Activated T-cell treated with anti-CD3 and anti-CD28 coated beads for 4 hours (primary cell): ENCODE measurements at regions not wholly inside any gene's neighbourhood (a gene's known extent, or its start where the extent isn't known, plus 50 kb on each side); places are given as distances from the start of the nearest gene placed in this dataset.
"Not testable (repeated sequence)": the region's sequence is repeated elsewhere in the genome, so short reads cannot be mapped to it uniquely, and the experiment has no call there.

ENCODE experiments used
- DNase-seq: peaks from one replicate; pipeline ENCODE4 v3.0.0-alpha.2; 2020

DNA sequence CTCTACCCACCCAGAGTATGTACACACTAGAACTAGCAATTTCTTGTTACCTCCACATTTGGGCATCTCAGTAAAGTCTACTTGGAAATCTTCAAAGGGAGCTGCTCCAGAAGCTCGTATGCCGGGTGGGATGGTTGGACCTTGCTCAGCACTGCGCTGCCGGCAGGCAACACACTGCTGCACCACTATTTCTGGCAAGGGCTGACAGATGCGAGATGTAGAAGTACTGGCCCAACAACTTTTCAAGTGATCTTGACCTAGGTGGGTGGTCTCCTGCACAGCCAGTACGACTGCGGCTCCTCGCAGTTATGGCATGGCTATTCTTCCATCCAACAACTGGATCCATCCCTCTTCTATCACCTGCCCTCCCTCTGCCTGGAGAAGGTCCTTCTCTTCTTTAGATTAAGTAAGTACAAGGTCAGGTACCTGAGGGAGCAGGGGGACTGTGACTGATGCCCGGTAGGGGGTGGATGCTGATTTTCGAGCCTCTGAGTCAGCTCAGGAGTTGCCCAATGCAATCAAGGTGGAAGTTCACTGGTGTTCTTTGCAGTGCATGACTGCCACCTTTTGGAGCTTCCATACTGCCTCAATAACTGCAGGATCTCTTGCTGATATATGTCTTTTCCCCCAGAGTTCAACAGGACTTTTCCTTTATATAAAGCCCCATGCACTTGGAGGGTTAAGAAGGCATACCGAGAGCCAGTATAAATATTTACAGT, 100.4 kb upstream of the SLC1A4 start:
- no peak for DNase-seq

DNA sequence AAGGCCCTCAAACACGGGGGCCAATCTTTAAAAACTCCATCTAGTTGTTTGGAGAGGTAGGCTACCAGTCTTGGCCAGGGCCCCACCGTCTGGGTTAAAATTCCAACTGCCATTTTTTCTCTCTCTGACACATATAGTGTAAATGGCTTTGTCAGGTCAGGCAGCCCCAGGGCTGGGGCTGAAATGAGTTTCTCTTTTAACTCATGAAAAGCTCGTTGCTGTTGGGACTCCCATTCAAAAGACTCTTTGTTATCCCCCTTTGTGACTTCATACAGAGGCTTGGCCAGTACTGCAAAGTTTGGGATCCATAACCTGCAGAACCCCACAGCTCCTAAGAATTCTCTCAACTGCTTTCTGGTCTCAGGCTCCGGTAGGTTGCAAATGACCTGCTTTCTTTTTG, 99.4 kb upstream of the SLC1A4 start:
- no peak for DNase-seq

DNA sequence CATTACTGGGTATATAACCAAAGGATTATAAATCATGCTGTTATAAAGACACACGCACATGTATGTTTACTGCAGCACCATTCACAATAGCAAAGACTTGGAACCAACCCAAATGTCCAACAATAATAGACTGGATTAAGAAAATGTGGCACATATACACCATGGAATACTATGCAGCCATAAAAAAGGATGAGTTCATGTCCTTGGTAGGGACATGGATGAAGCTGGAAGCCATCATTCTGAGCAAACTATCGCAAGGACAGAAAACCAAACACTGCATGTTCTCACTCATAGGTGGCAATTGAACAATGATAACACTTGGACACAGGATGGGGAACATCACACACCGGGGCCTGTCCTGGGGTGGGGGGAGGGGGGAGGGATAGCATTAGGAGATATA, 92.6 kb upstream of the SLC1A4 start:
- not testable (repeated sequence) for DNase-seq

DNA sequence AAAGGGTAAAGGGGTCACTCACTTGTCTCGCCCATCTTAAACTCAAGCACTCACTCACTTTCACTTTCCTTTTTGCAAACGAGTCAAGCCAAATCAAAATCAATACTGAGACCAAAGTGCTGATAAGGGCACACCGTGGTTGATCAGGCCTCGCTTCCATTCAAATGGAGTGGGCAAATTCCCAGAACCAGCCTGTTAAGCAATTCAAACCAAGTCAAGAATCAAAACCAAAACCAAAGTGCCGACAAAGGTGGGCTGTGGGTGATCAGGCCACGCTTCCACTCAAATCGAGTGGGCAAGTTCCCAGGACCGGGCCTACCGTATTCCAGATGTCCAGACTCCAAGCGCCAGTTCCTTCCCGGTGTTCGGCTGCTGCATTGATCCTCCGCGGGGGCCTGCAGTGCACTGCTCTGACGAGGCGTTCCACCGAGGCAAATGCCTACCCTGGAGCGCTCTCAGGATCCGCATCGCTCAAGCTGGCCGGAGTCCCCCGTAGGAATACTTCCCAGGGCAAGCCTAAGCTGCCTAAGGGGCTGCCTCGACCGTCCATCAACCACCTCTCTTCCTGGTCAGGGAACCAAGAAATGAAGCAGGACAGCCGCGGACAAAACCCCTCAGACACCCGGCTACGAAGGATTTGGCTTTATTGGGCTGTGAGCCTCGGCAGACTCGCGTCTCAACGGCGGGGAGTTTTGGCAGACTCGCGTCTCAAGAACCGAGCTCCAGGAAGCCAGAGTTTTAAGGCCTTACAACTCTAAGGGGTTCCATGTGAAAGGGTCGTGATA, 89.9 kb upstream of the SLC1A4 start:
- DNase-seq = no peak

GRCh38 chr2:64899876-64900275, 89.3 kb upstream of the SLC1A4 start:
- not testable (repeated sequence) for DNase-seq

- no peak for DNase-seq
Measured at GRCh38 chr2:64904413-64905329, 84.5 kb upstream of the SLC1A4 start.

GRCh38 chr2:64905338-64906024, 83.7 kb upstream of the SLC1A4 start:
- no peak for DNase-seq

DNA sequence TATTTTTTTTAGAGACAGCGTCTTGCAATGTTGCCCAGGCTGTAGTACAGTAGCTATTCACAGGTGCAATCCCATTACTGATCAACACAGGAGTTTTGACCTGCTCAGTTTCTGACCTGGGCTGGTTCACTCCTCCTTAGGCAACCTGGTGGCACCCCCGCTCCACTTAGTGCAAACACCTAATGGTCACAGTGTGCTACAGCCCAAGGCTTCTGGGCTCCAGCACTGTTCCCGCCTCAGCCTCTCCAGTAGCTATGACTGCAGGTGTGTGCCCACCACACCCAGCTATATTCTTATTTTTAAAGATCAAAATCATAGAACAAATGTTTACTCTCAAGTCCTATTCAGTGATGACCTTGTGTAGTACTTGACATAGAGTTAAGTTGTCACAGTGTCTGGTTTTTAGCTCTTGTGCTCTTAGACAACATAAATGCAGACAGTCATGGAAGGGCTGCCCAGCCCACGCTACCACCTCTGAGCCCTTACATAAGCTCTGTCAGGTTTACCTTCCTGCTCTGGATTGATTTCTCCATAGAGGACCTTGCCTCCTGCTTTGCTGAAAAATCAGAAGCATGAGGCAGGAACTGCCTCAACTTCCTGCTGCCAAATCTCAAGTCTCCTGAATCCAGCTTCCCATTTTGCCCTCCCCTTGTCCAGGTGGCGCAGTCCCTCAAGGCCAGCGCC, 82.2 kb upstream of the SLC1A4 start:
- DNase-seq = no peak

GRCh38 chr2:64908406-64908805, 80.8 kb upstream of the SLC1A4 start:
- DNase-seq = no peak

- DNase-seq = no peak
Measured at GRCh38 chr2:64910523-64910922, 78.7 kb upstream of the SLC1A4 start.

- DNase-seq = no peak
Measured at GRCh38 chr2:64910972-64911433, 78.2 kb upstream of the SLC1A4 start.

DNA sequence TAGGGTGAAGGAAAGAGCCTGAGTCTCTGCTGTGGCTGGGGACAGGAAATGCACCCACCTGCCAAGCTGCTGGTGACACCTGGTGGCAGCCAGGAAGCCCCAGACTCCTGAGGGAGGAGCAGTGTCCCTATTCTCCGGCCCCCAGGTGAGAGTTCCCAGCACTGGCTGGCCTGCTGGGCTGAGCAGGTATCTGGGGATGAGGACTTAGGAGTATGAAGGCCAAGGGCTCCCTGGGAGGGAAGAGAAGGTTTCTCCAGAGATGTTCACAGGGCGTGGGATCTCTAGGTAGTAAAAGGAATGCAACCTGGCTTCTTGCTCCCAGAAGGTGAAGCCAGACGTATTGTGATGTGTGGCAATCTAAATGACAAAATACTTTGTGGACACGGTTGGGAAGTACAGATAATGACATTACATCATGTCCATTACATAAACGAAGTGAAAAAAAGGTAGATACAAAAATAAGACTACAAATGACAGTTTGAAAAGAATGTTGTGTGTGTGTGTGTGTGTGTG, 75.8 kb upstream of the SLC1A4 start:
- DNase-seq = no peak

DNA sequence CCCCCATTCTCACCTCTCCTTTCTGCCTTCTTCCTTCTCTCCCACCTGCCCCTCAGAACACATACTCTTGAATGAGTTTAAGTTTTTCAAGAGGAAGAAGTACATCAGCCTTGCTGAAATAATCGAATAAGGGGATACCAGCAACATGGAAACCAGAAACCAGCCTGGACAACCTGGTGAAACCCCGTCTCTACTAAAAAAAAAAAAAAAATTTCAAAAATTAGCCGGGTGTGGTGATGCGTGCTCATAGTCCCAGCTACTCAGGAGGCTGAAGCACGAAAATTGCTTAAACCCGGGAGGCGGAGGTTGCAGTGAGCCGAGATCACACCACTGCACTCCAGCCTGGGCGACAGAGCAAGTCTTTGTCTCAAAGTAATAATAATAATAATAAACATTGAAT, 75.0 kb upstream of the SLC1A4 start:
- DNase-seq = no peak

GRCh38 chr2:64914735-64915509, 74.3 kb upstream of the SLC1A4 start:
- DNase-seq = no peak

GRCh38 chr2:64915510-64915900, 73.7 kb upstream of the SLC1A4 start:
- no peak for DNase-seq

- DNase-seq = no peak
Measured at GRCh38 chr2:64918220-64918886, 70.8 kb upstream of the SLC1A4 start.

GRCh38 chr2:64919261-64919660, 69.9 kb upstream of the SLC1A4 start:
- no peak for DNase-seq

DNA sequence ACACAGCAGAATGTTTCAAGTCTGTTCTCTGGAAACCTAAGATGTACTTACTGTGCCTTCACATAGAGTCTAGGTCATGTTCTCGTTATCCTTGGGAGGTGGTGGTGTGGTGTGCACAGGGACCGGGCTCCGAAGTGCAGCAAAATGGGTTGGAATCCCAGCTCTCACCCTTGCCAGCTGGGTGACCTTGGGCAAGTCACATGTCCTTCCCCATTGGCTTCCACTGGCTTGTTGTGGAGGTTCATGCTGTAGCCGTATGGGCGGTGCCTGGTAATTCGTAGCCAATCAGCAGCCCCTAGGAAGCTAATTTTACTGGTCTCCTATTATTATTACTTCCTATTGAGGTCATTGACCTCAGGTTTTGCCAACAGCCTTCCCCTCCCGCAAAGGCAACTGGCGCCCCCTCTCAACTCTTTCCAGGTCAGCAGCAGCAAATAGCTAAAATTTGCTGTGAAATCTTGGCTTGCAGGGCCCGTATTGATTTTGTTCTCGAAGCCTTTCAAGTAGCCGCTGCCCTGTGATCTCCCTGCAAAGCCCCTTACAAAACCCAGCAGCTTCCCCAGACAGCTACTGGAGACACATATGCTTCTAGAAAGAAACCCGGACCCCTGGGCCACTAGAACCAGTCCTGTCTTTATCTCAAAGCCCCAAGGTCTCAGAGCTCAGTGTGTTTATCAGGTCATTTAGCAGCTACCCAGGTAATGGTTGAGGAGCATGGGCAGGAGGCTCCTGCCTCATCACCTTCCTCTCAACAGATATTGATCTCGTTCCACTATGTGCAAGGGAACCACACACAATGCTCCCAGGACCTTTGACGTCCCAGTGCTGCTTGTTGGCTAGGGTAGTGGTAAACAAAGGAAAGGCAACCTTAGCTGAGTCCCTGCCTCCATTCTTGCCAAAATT, 66.5 kb upstream of the SLC1A4 start:
- no peak for DNase-seq

GRCh38 chr2:64923385-64923710, 65.9 kb upstream of the SLC1A4 start:
- DNase-seq = no peak
